GM12878 (cell line): ENCODE measurements at regions not wholly inside any gene's neighbourhood (a gene's known extent, or its start where the extent isn't known, plus 50 kb on each side); places are given as distances from the start of the nearest gene placed in this dataset.

Experiments
- ATAC-seq: fragments of 200-7000 bp; cut with Tn5 transposase; 3 replicates; pipeline ENCODE4 v1.9.1; 2020; ENCODE audit warnings: mild to moderate bottlenecking, moderate library complexity
- BruUV-seq: library from RNA; stranded (reverse); fragments of 400-500 nt; replicated peaks from 2 replicates; lab custom pipeline; 2021; lab: Mats Ljungman, UMichigan
- CTCF ChIA-PET: fragments of 300-600 bp; sonication (Branson Sonifier 250); formaldehyde crosslinking; extraction: SDS; loops from one replicate; lab custom pipeline; 2021; ENCODE audit warnings: inconsistent platforms; lab: Yijun Ruan, JAX
- POLR2A ChIA-PET: fragments of 350-600 bp; formaldehyde crosslinking; extraction: SDS; loops from one replicate; lab custom pipeline; 2021; ENCODE audit warnings: inconsistent platforms; lab: Charles Lee
- RAD21 ChIA-PET: fragments of 300-600 bp; sonication (Branson Sonifier 250); formaldehyde crosslinking; loops from one replicate; lab custom pipeline; 2023; ENCODE audit warnings: antibody characterized with exemption; ENCODE audit not compliant: unreplicated experiment; lab: Charles Lee
- SMC1A ChIA-PET: fragments of 300-600 bp; sonication (Branson Sonifier 250); formaldehyde crosslinking; loops from one replicate; lab custom pipeline; 2023; ENCODE audit not compliant: unreplicated experiment, uncharacterized antibody; lab: Charles Lee
- DNase-seq: peaks from one replicate; pipeline ENCODE4 v3.0.0-alpha.2; 2011; ENCODE audit warnings: low read depth, low spot score
- FAIRE-seq: peaks from 3 replicates; lab custom pipeline; 2011; peaks lifted over from hg19 to GRCh38; lab: Jason Lieb, UNC
- H2AFZ ChIP-seq: 2 replicates; pipeline ENCODE4 v1.6.0; 2011; ENCODE audit warnings: low read depth, low read length, control low read depth; ENCODE audit not compliant: control insufficient read depth
- H3K27ac ChIP-seq: 2 replicates; pipeline ENCODE4 v1.5.1; 2011; ENCODE audit warnings: control low read depth; ENCODE audit not compliant: control insufficient read depth, insufficient read depth
- H3K27me3 ChIP-seq, 2 experiments: replicated peaks in 1 of 2; 2 replicates each; pipeline versions ENCODE4 v1.6.0 to v1.6.1; 2011; ENCODE audit warnings: low read length in 1 of 2; ENCODE audit not compliant: control insufficient read depth in 2 of 2, insufficient read depth in 2 of 2
- H3K36me3 ChIP-seq, 2 experiments: 2 replicates each; pipeline ENCODE4 v1.5.1; 2011; ENCODE audit warnings: low read length in 1 of 2; ENCODE audit not compliant: control insufficient read depth in 2 of 2, insufficient read depth in 2 of 2
- H3K4me1 ChIP-seq: 2 replicates; pipeline ENCODE4 v1.6.1; 2011; ENCODE audit warnings: mild to moderate bottlenecking, low read length, moderate library complexity, mixed read lengths; ENCODE audit not compliant: control insufficient read depth, insufficient read depth
- H3K4me2 ChIP-seq: 2 replicates; pipeline ENCODE4 v1.6.0; 2011; ENCODE audit warnings: control low read depth; ENCODE audit not compliant: control insufficient read depth, insufficient read depth
- H3K4me3 ChIP-seq: fragments of 200-600 bp; sonication (generic); 2 replicates; pipeline ENCODE4 v1.5.1; 2016
- H3K79me2 ChIP-seq: 2 replicates; pipeline ENCODE4 v1.6.0; 2011; ENCODE audit warnings: low read length; ENCODE audit not compliant: control insufficient read depth, insufficient read depth
- H3K9ac ChIP-seq: 2 replicates; pipeline ENCODE4 v1.8.0; 2011; ENCODE audit warnings: low read length, control low read depth, mixed read lengths; ENCODE audit not compliant: control insufficient read depth, insufficient read depth
- H3K9me3 ChIP-seq: replicated peaks from 3 replicates; pipeline ENCODE4 v1.5.1; 2011; ENCODE audit warnings: mild to moderate bottlenecking, low read length; ENCODE audit not compliant: control insufficient read depth, insufficient read depth
- H4K20me1 ChIP-seq: 2 replicates; pipeline ENCODE4 v1.6.0; 2011; ENCODE audit not compliant: control insufficient read depth, insufficient read depth
- RCOR1 ChIP-seq: conservative IDR thresholded peaks from 2 replicates; pipeline ENCODE4 v1.6.1; 2012; ENCODE audit warnings: low read depth, low read length, improper control_type of control experiment
- REST ChIP-seq: IDR thresholded peaks from 2 replicates; pipeline ENCODE4 v1.6.1; 2012; ENCODE audit warnings: mild to moderate bottlenecking, low read depth, low read length
- in situ Hi-C: fragments of 300-500 bp; cut with MboI; formaldehyde crosslinking; loops from 9 replicates; pipeline ENCODE4 v1.14.3; 2018; ENCODE audit warnings: mixed read lengths
- intact Hi-C: fragments of 100-400 bp; cut with micrococcal nuclease; formaldehyde crosslinking; loops from one replicate; pipeline ENCODE4 v1.14.2; 2022; ENCODE audit not compliant: unreplicated experiment

GRCh38 chr7:153044981-153045380 is 285.4 kb downstream of the ACTR3B start:
- in situ Hi-C loops (no loop called here), intact Hi-C loops (no loop called here)
- Histone ChIP-seq H3K36me3 (no peaks in the 10 kb centered on the region), H3K4me2 (no peak overlapping the region), H3K9ac (no peak overlapping the region), H3K79me2 (no peaks in the 10 kb centered on the region), H3K4me3 (no peak overlapping the region), H3K27me3 (no peaks in the 10 kb centered on the region), H4K20me1 (no peaks in the 10 kb centered on the region), H2AFZ (no peak overlapping the region)
- ATAC-seq (no peak), DNase-seq (no peak)
- ChIA-PET RAD21 (no interaction called here), SMC1A (no interaction called here)
- BruUV-seq, result no TSS peak
- TF ChIP-seq REST, result no peak
- TF ChIP-seq RCOR1, result no peak
- TF ChIP-seq, all 136 proteins: peak for 0
- ChIA-PET CTCF (no interaction called here), POLR2A (no interaction called here)
- FAIRE-seq, result no peak
- Histone ChIP-seq H3K4me1 (no peaks in the 10 kb centered on the region), H3K9me3 (no peaks in the 10 kb centered on the region), H3K27ac (no peak overlapping the region)
